ENCODE measurements at regions not wholly inside any gene's neighbourhood (a gene's known extent, or its start where the extent isn't known, plus 50 kb on each side); places are given as distances from the start of the nearest gene placed in this dataset.

GRCh38 chr2:241931084-241931975 lies 61.8 kb downstream of the RTP5 start:
- DNase-seq (ENCODE audit: low read depth in 2 of 2): no peak
- no peak overlapping the region for H3K4me3 ChIP-seq (replicated peaks in 1 of 2; ENCODE audit: low read depth in 2 of 2, low read length in 2 of 2)
- TF ChIP-seq CTCF (IDR thresholded peaks at IDR 0.05; ENCODE audit: low read depth, low read length): no peak

- no peak for TF ChIP-seq CTCF (IDR thresholded peaks at IDR 0.05; ENCODE audit: low read depth, low read length)
- no peak for DNase-seq (ENCODE audit: low read depth in 2 of 2)
- no peak overlapping the region for H3K4me3 ChIP-seq (replicated peaks in 1 of 2; ENCODE audit: low read depth in 2 of 2, low read length in 2 of 2)
Measured at GRCh38 chr2:241931976-241932898, 62.7 kb downstream of the RTP5 start.

GRCh38 chr2:241932899-241933178 lies 63.3 kb downstream of the RTP5 start:
- no peak for DNase-seq (ENCODE audit: low read depth in 2 of 2)
- no peak for TF ChIP-seq CTCF (IDR thresholded peaks at IDR 0.05; ENCODE audit: low read depth, low read length)
- no peak overlapping the region for H3K4me3 ChIP-seq (replicated peaks in 1 of 2; ENCODE audit: low read depth in 2 of 2, low read length in 2 of 2)

GRCh38 chr2:241933179-241933911 lies 63.8 kb downstream of the RTP5 start:
- H3K4me3 ChIP-seq (replicated peaks in 1 of 2; ENCODE audit: low read depth in 2 of 2, low read length in 2 of 2): no peak overlapping the region
- DNase-seq (ENCODE audit: low read depth in 2 of 2): peak; percentile 20 to 31
- TF ChIP-seq CTCF (IDR thresholded peaks at IDR 0.05; ENCODE audit: low read depth, low read length): no peak

GRCh38 chr2:241935314-241935713 lies 65.8 kb downstream of the RTP5 start:
- no peak overlapping the region for H3K4me3 ChIP-seq (replicated peaks in 1 of 2; ENCODE audit: low read depth in 2 of 2, low read length in 2 of 2)
- no peak for TF ChIP-seq CTCF (IDR thresholded peaks at IDR 0.05; ENCODE audit: low read depth, low read length)
- peak; percentile 33 to 76 for DNase-seq (ENCODE audit: low read depth in 2 of 2)

- no peak for DNase-seq (ENCODE audit: low read depth in 2 of 2)
- TF ChIP-seq CTCF (IDR thresholded peaks at IDR 0.05; ENCODE audit: low read depth, low read length): no peak
- H3K4me3 ChIP-seq (replicated peaks in 1 of 2; ENCODE audit: low read depth in 2 of 2, low read length in 2 of 2): no peak overlapping the region
Measured at GRCh38 chr2:241935774-241936173, 66.2 kb downstream of the RTP5 start.

All from cardiac fibroblast (primary cell).